GM03348 (cell line): ENCODE measurements at regions not wholly inside any gene's neighbourhood (a gene's known extent, or its start where the extent isn't known, plus 50 kb on each side); places are given as distances from the start of the nearest gene placed in this dataset.

Experiments used
- DNase-seq: peaks from one replicate; pipeline ENCODE4 v3.0.0; 2012; ENCODE audit warnings: low spot score

- no peak for DNase-seq
These were observed 264.2 kb downstream of the NFKBIZ start for GRCh38 chr3:102113421-102114041.

GRCh38 chr3:102114264-102114979, 265.1 kb downstream of the NFKBIZ start:
- no peak for DNase-seq

- no peak for DNase-seq
These were observed 273.2 kb downstream of the NFKBIZ start for GRCh38 chr3:102122527-102122926.

GRCh38 chr3:102123590-102124190, 274.4 kb downstream of the NFKBIZ start:
- no peak for DNase-seq

- DNase-seq = no peak
These were observed 275.0 kb downstream of the NFKBIZ start for GRCh38 chr3:102124282-102124681.

GRCh38 chr3:102124704-102125103, 275.4 kb downstream of the NFKBIZ start:
- DNase-seq = no peak

GRCh38 chr3:102125197-102125993, 276.1 kb downstream of the NFKBIZ start:
- no peak for DNase-seq

GRCh38 chr3:102125994-102126368, 276.7 kb downstream of the NFKBIZ start:
- no peak for DNase-seq

- peak; percentile 28 for DNase-seq
These were observed 280.7 kb downstream of the NFKBIZ start for GRCh38 chr3:102129760-102130608.

- no peak for DNase-seq
These were observed 283.1 kb downstream of the NFKBIZ start for GRCh38 chr3:102132370-102132769.

GRCh38 chr3:102133376-102133775, 284.1 kb downstream of the NFKBIZ start:
- DNase-seq = no peak

GRCh38 chr3:102135316-102135715, 286.0 kb downstream of the NFKBIZ start:
- DNase-seq = no peak

- DNase-seq = no peak
These were observed 286.9 kb downstream of the NFKBIZ start for GRCh38 chr3:102136183-102136582.

GRCh38 chr3:102140116-102140515, 290.8 kb downstream of the NFKBIZ start:
- DNase-seq = no peak

GRCh38 chr3:102141096-102141927, 292.0 kb downstream of the NFKBIZ start:
- no peak for DNase-seq

GRCh38 chr3:102141928-102142239, 292.6 kb downstream of the NFKBIZ start:
- DNase-seq = no peak

GRCh38 chr3:102142379-102143060, 292.3 kb upstream of the ZPLD1 start:
- no peak for DNase-seq

- no peak for DNase-seq
These were observed 291.3 kb upstream of the ZPLD1 start for GRCh38 chr3:102143536-102143935.

GRCh38 chr3:102144063-102144462, 290.8 kb upstream of the ZPLD1 start:
- DNase-seq = no peak

- DNase-seq = no peak
These were observed 286.0 kb upstream of the ZPLD1 start for GRCh38 chr3:102148598-102149337.
